ENCODE measurements at regions not wholly inside any gene's neighbourhood (a gene's known extent, or its start where the extent isn't known, plus 50 kb on each side); places are given as distances from the start of the nearest gene placed in this dataset.

- TF ChIP-seq CREB1 (CRISPR knock-in tag; IDR thresholded peaks at IDR 0.05; ENCODE audit: low read depth) (no peak), CTCF (conservative IDR thresholded peaks at IDR 0.05; ENCODE audit: low read depth in 2 of 2) (no peak), NANOG (IDR thresholded peaks at IDR 0.05; ENCODE audit: borderline replicate concordance) (no peak), EZH2phosphoT487 (IDR thresholded peaks at IDR 0.05; ENCODE audit: unreplicated experiment) (no peak), EZH2 (IDR thresholded peaks at IDR 0.05; ENCODE audit: low read depth, unreplicated experiment) (no peak), POLR2AphosphoS5 (IDR thresholded peaks at IDR 0.05; ENCODE audit: low read depth) (no peak), JUNB (IDR thresholded peaks at IDR 0.05; ENCODE audit: unreplicated experiment) (no peak), ETS1 (IDR thresholded peaks at IDR 0.05) (no peak), STAT1 (IDR thresholded peaks at IDR 0.05; ENCODE audit: unreplicated experiment) (no peak)
- TF ChIP-seq, protein P1, sequence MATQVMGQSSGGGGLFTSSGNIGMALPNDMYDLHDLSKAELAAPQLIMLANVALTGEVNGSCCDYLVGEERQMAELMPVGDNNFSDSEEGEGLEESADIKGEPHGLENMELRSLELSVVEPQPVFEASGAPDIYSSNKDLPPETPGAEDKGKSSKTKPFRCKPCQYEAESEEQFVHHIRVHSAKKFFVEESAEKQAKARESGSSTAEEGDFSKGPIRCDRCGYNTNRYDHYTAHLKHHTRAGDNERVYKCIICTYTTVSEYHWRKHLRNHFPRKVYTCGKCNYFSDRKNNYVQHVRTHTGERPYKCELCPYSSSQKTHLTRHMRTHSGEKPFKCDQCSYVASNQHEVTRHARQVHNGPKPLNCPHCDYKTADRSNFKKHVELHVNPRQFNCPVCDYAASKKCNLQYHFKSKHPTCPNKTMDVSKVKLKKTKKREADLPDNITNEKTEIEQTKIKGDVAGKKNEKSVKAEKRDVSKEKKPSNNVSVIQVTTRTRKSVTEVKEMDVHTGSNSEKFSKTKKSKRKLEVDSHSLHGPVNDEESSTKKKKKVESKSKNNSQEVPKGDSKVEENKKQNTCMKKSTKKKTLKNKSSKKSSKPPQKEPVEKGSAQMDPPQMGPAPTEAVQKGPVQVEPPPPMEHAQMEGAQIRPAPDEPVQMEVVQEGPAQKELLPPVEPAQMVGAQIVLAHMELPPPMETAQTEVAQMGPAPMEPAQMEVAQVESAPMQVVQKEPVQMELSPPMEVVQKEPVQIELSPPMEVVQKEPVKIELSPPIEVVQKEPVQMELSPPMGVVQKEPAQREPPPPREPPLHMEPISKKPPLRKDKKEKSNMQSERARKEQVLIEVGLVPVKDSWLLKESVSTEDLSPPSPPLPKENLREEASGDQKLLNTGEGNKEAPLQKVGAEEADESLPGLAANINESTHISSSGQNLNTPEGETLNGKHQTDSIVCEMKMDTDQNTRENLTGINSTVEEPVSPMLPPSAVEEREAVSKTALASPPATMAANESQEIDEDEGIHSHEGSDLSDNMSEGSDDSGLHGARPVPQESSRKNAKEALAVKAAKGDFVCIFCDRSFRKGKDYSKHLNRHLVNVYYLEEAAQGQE (IDR thresholded peaks at IDR 0.05; ENCODE audit: unreplicated experiment), result no peak
Measured at GRCh38 chr4:104272966-104273365, 221.7 kb downstream of the CXXC4 start.

All from GM23338 (cell line).